ENCODE measurements at regions not wholly inside any gene's neighbourhood (a gene's known extent, or its start where the extent isn't known, plus 50 kb on each side); places are given as distances from the start of the nearest gene placed in this dataset.

DNA sequence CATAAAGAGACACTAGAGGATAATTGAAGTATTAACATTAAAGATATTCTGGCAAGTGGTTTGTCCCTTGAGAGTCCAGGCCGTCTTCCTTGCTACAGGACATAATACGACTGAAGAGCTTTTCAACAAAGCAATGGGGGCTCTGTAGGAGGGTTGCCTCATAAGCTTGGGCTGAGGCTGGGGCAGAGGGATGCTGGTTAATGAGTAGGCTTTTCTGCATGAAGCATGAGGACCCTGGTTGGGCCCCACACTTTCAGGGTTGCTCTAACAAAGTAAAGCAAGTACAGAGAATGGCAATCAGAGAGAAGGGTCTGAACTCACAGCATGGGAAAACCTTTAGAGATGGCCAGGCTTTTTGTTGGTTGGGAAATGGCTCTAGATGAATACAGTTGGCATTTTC is 281.3 kb downstream of the IDS start:
- TF ChIP-seq CTCF (conservative IDR thresholded peaks at IDR 0.05 in 1 of 2, IDR thresholded peaks at IDR 0.05 in 1 of 2; ENCODE audit: extremely low read depth in 1 of 2, insufficient read depth in 1 of 2, low read depth in 1 of 2, low read length in 2 of 2): no peak
- TF ChIP-seq EZH2 (IDR thresholded peaks at IDR 0.05; ENCODE audit: borderline replicate concordance, low read length): no peak

Measured in mammary epithelial cell (primary cell).